Kidney (tissue), 13 donors: ENCODE measurements at regions not wholly inside any gene's neighbourhood (a gene's known extent, or its start where the extent isn't known, plus 50 kb on each side); places are given as distances from the start of the nearest gene placed in this dataset.

Experiments used
- DNase-seq, 5 donors: peaks; one replicate each; pipeline ENCODE4 v3.0.0-alpha.2; 2013 to 2020
- FAIRE-seq: peaks from 2 replicates; lab custom pipeline; 2012; peaks lifted over from hg19 to GRCh38; lab: Jason Lieb, UNC
- H3K27ac ChIP-seq, 2 donors: one replicate each; pipeline ENCODE4 v1.7.0; 2013; ENCODE audit warnings: low read depth in 2 of 2, low read length in 2 of 2, inconsistent platforms in 1 of 2
- H3K27me3 ChIP-seq: one replicate; pipeline ENCODE4 v1.7.1; 2013; ENCODE audit warnings: low read length, inconsistent platforms; ENCODE audit not compliant: control insufficient read depth, insufficient read depth
- H3K36me3 ChIP-seq, 3 donors: one replicate each; pipeline versions ENCODE4 v1.7.0 to v1.7.1; 2013; ENCODE audit warnings: low read length in 3 of 3, control low read depth in 1 of 3, inconsistent platforms in 1 of 3; ENCODE audit not compliant: insufficient read depth in 3 of 3, control insufficient read depth in 2 of 3
- H3K4me1 ChIP-seq, 3 donors: one replicate each; pipeline versions ENCODE4 v1.7.0 to v1.7.1; 2013; ENCODE audit warnings: low read length in 3 of 3, inconsistent platforms in 1 of 3, low read depth in 1 of 3; ENCODE audit not compliant: control insufficient read depth in 2 of 3, insufficient read depth in 2 of 3
- H3K4me3 ChIP-seq, 3 donors: one replicate each; pipeline versions ENCODE4 v1.7.0 to v1.8.1; 2013; ENCODE audit warnings: low read length in 3 of 3, control low read depth in 1 of 3, inconsistent platforms in 1 of 3
- H3K9ac ChIP-seq, 3 donors: one replicate each; pipeline versions ENCODE4 v1.7.0 to v1.7.1; 2013; ENCODE audit warnings: low read length in 3 of 3, control low read depth in 1 of 3, inconsistent platforms in 1 of 3
- H3K9me3 ChIP-seq, 3 donors: one replicate each; pipeline versions ENCODE4 v1.7.0 to v1.7.1; 2013; ENCODE audit warnings: low read length in 3 of 3, control low read depth in 1 of 3, inconsistent platforms in 1 of 3; ENCODE audit not compliant: control insufficient read depth in 2 of 3, insufficient read depth in 1 of 3
- intact Hi-C: fragments of 100-400 bp; cut with DNase I; formaldehyde crosslinking; loops from one replicate; pipeline ENCODE4 v1.11.1; 2022
- TF ChIP-seq, protein P1 (sequence below): IDR thresholded peaks from 3 replicates; pipeline ENCODE4 v1.5.1; 2012; ENCODE audit warnings: mild to moderate bottlenecking, moderate library complexity, borderline replicate concordance; ENCODE audit not compliant: insufficient read depth; ENCODE audit errors: extremely low read depth
- donor health status: control.
- donor health status: control.
- donor health status: control.
- donor health status: control.
- donor health status: control.
- donor health status: DM: yes; HTN: yes; CAD: no.
- donor health status: Normal renal cell carcinoma (clear cell type).

DNA sequence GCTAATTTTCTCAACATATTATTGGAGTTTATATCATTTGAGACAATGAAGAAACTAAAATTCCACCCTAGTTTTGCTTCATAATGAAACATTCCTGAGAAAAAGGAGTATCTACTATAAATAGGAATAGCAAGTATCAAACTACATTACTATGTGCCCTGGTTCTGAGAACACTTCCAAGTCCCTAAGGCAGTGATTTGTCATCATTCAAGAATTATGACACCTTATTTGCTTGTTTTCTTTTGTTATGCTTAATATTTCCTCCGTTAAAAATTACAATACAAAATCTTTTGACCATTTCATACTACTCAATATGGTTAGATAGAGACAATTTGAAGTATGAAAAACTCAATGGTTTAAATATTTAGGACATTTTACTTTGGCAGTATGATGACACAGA lies 707.8 kb upstream of the GOLIM4 start:
- Histone ChIP-seq H3K27ac (no peak overlapping the region), H3K27me3 (no peaks in the 10 kb centered on the region), H3K36me3 (no peaks in the 10 kb centered on the region), H3K4me1 (no peaks in the 10 kb centered on the region), H3K4me3 (no peak overlapping the region), H3K9me3 (no peaks in the 10 kb centered on the region), H3K9ac (no peak overlapping the region)
- no peak for FAIRE-seq
- no peak for DNase-seq
- intact Hi-C loops: no loop called here
- TF ChIP-seq, protein P1, sequence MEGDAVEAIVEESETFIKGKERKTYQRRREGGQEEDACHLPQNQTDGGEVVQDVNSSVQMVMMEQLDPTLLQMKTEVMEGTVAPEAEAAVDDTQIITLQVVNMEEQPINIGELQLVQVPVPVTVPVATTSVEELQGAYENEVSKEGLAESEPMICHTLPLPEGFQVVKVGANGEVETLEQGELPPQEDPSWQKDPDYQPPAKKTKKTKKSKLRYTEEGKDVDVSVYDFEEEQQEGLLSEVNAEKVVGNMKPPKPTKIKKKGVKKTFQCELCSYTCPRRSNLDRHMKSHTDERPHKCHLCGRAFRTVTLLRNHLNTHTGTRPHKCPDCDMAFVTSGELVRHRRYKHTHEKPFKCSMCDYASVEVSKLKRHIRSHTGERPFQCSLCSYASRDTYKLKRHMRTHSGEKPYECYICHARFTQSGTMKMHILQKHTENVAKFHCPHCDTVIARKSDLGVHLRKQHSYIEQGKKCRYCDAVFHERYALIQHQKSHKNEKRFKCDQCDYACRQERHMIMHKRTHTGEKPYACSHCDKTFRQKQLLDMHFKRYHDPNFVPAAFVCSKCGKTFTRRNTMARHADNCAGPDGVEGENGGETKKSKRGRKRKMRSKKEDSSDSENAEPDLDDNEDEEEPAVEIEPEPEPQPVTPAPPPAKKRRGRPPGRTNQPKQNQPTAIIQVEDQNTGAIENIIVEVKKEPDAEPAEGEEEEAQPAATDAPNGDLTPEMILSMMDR: no peak

DNA sequence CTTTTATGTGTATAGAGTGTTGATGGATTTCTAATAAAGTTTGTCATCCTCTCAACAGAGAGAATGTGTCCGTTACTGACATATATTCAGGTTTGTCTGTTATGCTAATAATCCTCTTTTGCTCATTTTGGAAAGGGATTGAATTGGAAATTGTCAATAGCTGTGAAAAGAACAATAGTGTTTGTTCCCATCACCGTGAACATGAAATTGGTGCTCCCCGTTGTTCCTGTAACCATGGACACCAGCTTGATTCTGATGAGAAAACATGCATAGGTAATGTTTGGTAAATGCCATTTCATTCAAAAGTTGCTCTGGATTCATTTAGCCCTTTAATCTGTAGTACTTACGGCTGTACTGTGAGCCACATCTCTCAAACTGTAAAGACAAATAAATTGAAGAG lies 707.0 kb upstream of the GOLIM4 start:
- no peak overlapping the region for H3K27ac ChIP-seq
- TF ChIP-seq, protein P1: no peak
- H3K4me3 ChIP-seq: no peak overlapping the region
- no peaks in the 10 kb centered on the region for H3K27me3 ChIP-seq
- DNase-seq: no peak
- no peak for FAIRE-seq
- H3K9me3 ChIP-seq: no peaks in the 10 kb centered on the region
- intact Hi-C loops: no loop called here
- H3K36me3 ChIP-seq: no peaks in the 10 kb centered on the region
- no peaks in the 10 kb centered on the region for H3K4me1 ChIP-seq
- no peak overlapping the region for H3K9ac ChIP-seq

DNA sequence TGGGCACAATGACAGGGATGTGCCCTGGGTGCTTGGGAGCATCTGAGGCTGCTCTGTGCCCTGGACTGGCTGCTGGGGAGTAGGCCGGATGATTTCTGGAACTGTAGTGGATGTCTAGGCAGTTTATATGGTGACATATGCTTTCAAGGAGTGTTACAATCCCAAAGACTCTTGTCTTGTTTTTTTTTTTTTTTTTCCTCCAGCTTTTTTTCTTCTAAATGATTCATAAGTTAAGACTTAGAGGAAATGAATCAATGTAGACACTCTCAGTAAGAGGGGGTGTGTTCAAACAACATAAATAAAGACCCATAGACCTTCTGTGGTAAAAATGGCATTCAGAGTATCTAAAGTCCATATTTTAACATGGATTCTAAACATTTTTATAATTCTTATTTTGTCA lies 706.1 kb upstream of the GOLIM4 start:
- FAIRE-seq: no peak
- H3K4me1 ChIP-seq: no peaks in the 10 kb centered on the region
- no peaks in the 10 kb centered on the region for H3K9me3 ChIP-seq
- no peak overlapping the region for H3K9ac ChIP-seq
- no peaks in the 10 kb centered on the region for H3K36me3 ChIP-seq
- no peak for DNase-seq
- H3K27me3 ChIP-seq: no peaks in the 10 kb centered on the region
- TF ChIP-seq, protein P1: no peak
- no peak overlapping the region for H3K4me3 ChIP-seq
- H3K27ac ChIP-seq: no peak overlapping the region
- intact Hi-C loops: no loop called here

DNA sequence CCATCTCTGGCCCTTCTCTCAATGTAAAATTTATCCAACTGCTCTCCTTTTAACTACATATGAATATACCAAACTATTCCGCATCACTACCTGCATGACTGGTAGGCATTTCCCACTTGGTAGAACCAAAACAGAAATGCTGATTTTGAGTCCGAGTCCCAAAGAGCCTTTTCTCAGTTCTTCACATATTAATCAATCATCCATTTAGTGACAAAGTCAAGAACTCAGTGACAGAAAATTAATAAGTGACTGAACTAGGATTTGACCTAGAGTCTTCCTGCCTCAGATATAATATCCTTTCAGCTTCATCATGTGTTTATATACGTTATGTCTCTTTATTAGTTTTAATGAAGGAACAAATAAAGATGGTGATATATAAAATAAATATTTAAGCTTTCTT lies 700.6 kb upstream of the GOLIM4 start:
- H3K4me3 ChIP-seq: no peak overlapping the region
- no peak for FAIRE-seq
- H3K27me3 ChIP-seq: no peaks in the 10 kb centered on the region
- no peak for DNase-seq
- H3K36me3 ChIP-seq: no peaks in the 10 kb centered on the region
- intact Hi-C loops: no loop called here
- TF ChIP-seq, protein P1: no peak
- no peaks in the 10 kb centered on the region for H3K4me1 ChIP-seq
- H3K9ac ChIP-seq: no peak overlapping the region
- no peaks in the 10 kb centered on the region for H3K9me3 ChIP-seq
- no peak overlapping the region for H3K27ac ChIP-seq
